ENCODE measurements at regions not wholly inside any gene's neighbourhood (a gene's known extent, or its start where the extent isn't known, plus 50 kb on each side); places are given as distances from the start of the nearest gene placed in this dataset.

- TF ChIP-seq EP300 (IDR thresholded peaks at IDR 0.05; ENCODE audit: borderline replicate concordance in 1 of 2, low read depth in 1 of 2, low read length in 1 of 2), result no peak
- TF ChIP-seq MXI1 (IDR thresholded peaks at IDR 0.05; ENCODE audit: low read depth, low read length), result no peak
- TF ChIP-seq JUND (IDR thresholded peaks at IDR 0.05), result no peak
- TF ChIP-seq CTCF (IDR thresholded peaks at IDR 0.05), result no peak
- no peak for TF ChIP-seq RXRA (IDR thresholded peaks at IDR 0.05; ENCODE audit: borderline replicate concordance, low read depth)
- TF ChIP-seq RFX5 (IDR thresholded peaks at IDR 0.05; ENCODE audit: low read length), result no peak
- TF ChIP-seq FOXM1 (IDR thresholded peaks at IDR 0.05; ENCODE audit: low read depth), result no peak
Measured at GRCh38 chr12:4027412-4027811, 154.2 kb upstream of the PARP11 start.
